ENCODE measurements at regions not wholly inside any gene's neighbourhood (a gene's known extent, or its start where the extent isn't known, plus 50 kb on each side); places are given as distances from the start of the nearest gene placed in this dataset.

DNA sequence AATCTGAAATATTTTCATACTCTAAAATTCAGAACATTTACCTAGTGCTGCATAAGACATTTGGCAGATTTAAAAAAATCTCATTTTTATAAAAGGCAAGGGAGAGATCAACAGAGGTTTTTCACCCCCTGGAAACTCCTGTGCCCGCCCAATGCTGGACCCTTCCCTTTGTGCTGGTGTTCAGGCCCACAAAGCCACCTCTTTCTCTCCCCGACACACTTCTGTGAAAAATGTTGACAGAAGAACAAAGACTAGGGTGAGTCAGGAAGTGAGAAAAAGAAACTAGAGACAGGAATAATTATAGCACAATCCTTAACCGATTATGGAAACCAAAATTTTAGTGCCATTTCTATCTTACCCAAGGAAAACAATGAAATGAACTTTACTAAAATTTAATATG is 197.7 kb upstream of the STXBP6 start:
- H3K36me3 ChIP-seq, result no peaks in the 10 kb centered on the region
- H3K27ac ChIP-seq, result no peak overlapping the region
- peaks cover 0 to 16% (median 0%) of the 10 kb centered on the region in 7 donors for H3K27me3 ChIP-seq
- no peak for TF ChIP-seq CTCF (IDR thresholded peaks at IDR 0.05)
- intact Hi-C loops (cut with DNase I), result loop anchor here in 1 of 10 donors (10.0 kb wide), 1 partner anchor 513 kb away; no protein-coding TSS in a partner anchor
- DNase-seq (no peak), ATAC-seq (no peak)
- no peaks in the 10 kb centered on the region for H3K9me3 ChIP-seq
- 77 to 78% methylated on average over 3 of the region's 3 CpGs for WGBS, 2 donors
- H3K4me1 ChIP-seq, result no peaks in the 10 kb centered on the region
- no peak overlapping the region for H3K4me3 ChIP-seq

GRCh38 chr14:25246751-25247150 is 196.8 kb upstream of the STXBP6 start:
- no peak for TF ChIP-seq CTCF (IDR thresholded peaks at IDR 0.05)
- 75 to 83% methylated on average over 2 of the region's 2 CpGs for WGBS, 2 donors
- Histone ChIP-seq H3K4me3 (no peak overlapping the region), H3K27ac (no peak overlapping the region), H3K36me3 (no peaks in the 10 kb centered on the region), H3K4me1 (no peaks in the 10 kb centered on the region), H3K9me3 (no peaks in the 10 kb centered on the region), H3K27me3 (peaks cover 0 to 16% (median 0%) of the 10 kb centered on the region in 7 donors)
- intact Hi-C loops (cut with DNase I), result loop anchor here in 1 of 10 donors (10.0 kb wide), 1 partner anchor 512 kb away; no protein-coding TSS in a partner anchor
- no peak for DNase-seq
- ATAC-seq, result no peak

DNA sequence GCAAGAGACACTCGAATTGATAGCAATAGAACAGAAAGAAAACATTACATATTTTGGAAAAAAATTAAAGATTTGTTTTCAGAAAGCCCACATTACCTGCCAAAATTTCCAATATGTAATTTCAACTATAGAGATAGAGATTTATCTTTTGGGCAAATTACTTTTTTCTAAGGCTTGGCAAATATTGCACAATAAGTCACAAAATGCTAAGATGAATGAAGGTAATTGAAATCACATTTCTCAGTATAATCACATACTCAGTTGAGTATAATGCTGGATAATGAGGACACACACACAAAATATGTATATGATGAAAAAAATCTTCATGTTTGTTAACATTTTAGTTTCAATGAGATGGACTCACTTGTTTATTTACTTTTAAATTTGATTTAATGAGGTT is 189.2 kb upstream of the STXBP6 start:
- WGBS, 2 donors, result 37 to 57% methylated on average over 1 of the region's 1 CpG
- Histone ChIP-seq H3K4me3 (no peak overlapping the region), H3K9me3 (no peaks in the 10 kb centered on the region), H3K4me1 (no peaks in the 10 kb centered on the region), H3K27me3 (peaks cover 0 to 14% (median 5%) of the 10 kb centered on the region in 7 donors), H3K36me3 (no peaks in the 10 kb centered on the region), H3K27ac (no peak overlapping the region)
- TF ChIP-seq CTCF (IDR thresholded peaks at IDR 0.05), result no peak
- ATAC-seq, result no peak
- intact Hi-C loops (cut with DNase I), result loop anchor here in 1 of 10 donors (5.0 kb wide), 1 partner anchor 162 kb away; no protein-coding TSS in a partner anchor
- no peak for DNase-seq

- no peak for DNase-seq
- H3K36me3 ChIP-seq, result no peaks in the 10 kb centered on the region
- H3K4me3 ChIP-seq, result no peak overlapping the region
- no peaks in the 10 kb centered on the region for H3K4me1 ChIP-seq
- no peak for ATAC-seq
- no peaks in the 10 kb centered on the region for H3K9me3 ChIP-seq
- H3K27ac ChIP-seq, result no peak overlapping the region
- intact Hi-C loops (cut with DNase I), result loop anchor here in 1 of 10 donors (5.0 kb wide), 1 partner anchor 161 kb away; no protein-coding TSS in a partner anchor
- TF ChIP-seq CTCF (IDR thresholded peaks at IDR 0.05), result peak in 5 of 9 donors; percentile 18 to 40 (median 34)
- 7 to 14% methylated on average over 6 of the region's 6 CpGs for WGBS, 2 donors
- peaks cover 0 to 10% (median 5%) of the 10 kb centered on the region in 7 donors for H3K27me3 ChIP-seq
Measured at GRCh38 chr14:25237845-25238244, 187.9 kb upstream of the STXBP6 start.

Data from heart right ventricle (tissue), 16 donors.